GM12878 (cell line): ENCODE measurements at regions not wholly inside any gene's neighbourhood (a gene's known extent, or its start where the extent isn't known, plus 50 kb on each side); places are given as distances from the start of the nearest gene placed in this dataset.

Experiments
- ATAC-seq: fragments of 200-7000 bp; cut with Tn5 transposase; 3 replicates; pipeline ENCODE4 v1.9.1; 2020; ENCODE audit warnings: mild to moderate bottlenecking, moderate library complexity
- BruUV-seq: library from RNA; stranded (reverse); fragments of 400-500 nt; replicated peaks from 2 replicates; lab custom pipeline; 2021; lab: Mats Ljungman, UMichigan
- CTCF ChIA-PET: fragments of 300-600 bp; sonication (Branson Sonifier 250); formaldehyde crosslinking; extraction: SDS; loops from one replicate; lab custom pipeline; 2021; ENCODE audit warnings: inconsistent platforms; lab: Yijun Ruan, JAX
- POLR2A ChIA-PET: fragments of 350-600 bp; formaldehyde crosslinking; extraction: SDS; loops from one replicate; lab custom pipeline; 2021; ENCODE audit warnings: inconsistent platforms; lab: Charles Lee
- RAD21 ChIA-PET: fragments of 300-600 bp; sonication (Branson Sonifier 250); formaldehyde crosslinking; loops from one replicate; lab custom pipeline; 2023; ENCODE audit warnings: antibody characterized with exemption; ENCODE audit not compliant: unreplicated experiment; lab: Charles Lee
- SMC1A ChIA-PET: fragments of 300-600 bp; sonication (Branson Sonifier 250); formaldehyde crosslinking; loops from one replicate; lab custom pipeline; 2023; ENCODE audit not compliant: unreplicated experiment, uncharacterized antibody; lab: Charles Lee
- DNase-seq: peaks from one replicate; pipeline ENCODE4 v3.0.0-alpha.2; 2011; ENCODE audit warnings: low read depth, low spot score
- FAIRE-seq: peaks from 3 replicates; lab custom pipeline; 2011; peaks lifted over from hg19 to GRCh38; lab: Jason Lieb, UNC
- H2AFZ ChIP-seq: 2 replicates; pipeline ENCODE4 v1.6.0; 2011; ENCODE audit warnings: low read depth, low read length, control low read depth; ENCODE audit not compliant: control insufficient read depth
- H3K27ac ChIP-seq: 2 replicates; pipeline ENCODE4 v1.5.1; 2011; ENCODE audit warnings: control low read depth; ENCODE audit not compliant: control insufficient read depth, insufficient read depth
- H3K27me3 ChIP-seq, 2 experiments: replicated peaks in 1 of 2; 2 replicates each; pipeline versions ENCODE4 v1.6.0 to v1.6.1; 2011; ENCODE audit warnings: low read length in 1 of 2; ENCODE audit not compliant: control insufficient read depth in 2 of 2, insufficient read depth in 2 of 2
- H3K36me3 ChIP-seq, 2 experiments: 2 replicates each; pipeline ENCODE4 v1.5.1; 2011; ENCODE audit warnings: low read length in 1 of 2; ENCODE audit not compliant: control insufficient read depth in 2 of 2, insufficient read depth in 2 of 2
- H3K4me1 ChIP-seq: 2 replicates; pipeline ENCODE4 v1.6.1; 2011; ENCODE audit warnings: mild to moderate bottlenecking, low read length, moderate library complexity, mixed read lengths; ENCODE audit not compliant: control insufficient read depth, insufficient read depth
- H3K4me2 ChIP-seq: 2 replicates; pipeline ENCODE4 v1.6.0; 2011; ENCODE audit warnings: control low read depth; ENCODE audit not compliant: control insufficient read depth, insufficient read depth
- H3K4me3 ChIP-seq: fragments of 200-600 bp; sonication (generic); 2 replicates; pipeline ENCODE4 v1.5.1; 2016
- H3K79me2 ChIP-seq: 2 replicates; pipeline ENCODE4 v1.6.0; 2011; ENCODE audit warnings: low read length; ENCODE audit not compliant: control insufficient read depth, insufficient read depth
- H3K9ac ChIP-seq: 2 replicates; pipeline ENCODE4 v1.8.0; 2011; ENCODE audit warnings: low read length, control low read depth, mixed read lengths; ENCODE audit not compliant: control insufficient read depth, insufficient read depth
- H3K9me3 ChIP-seq: replicated peaks from 3 replicates; pipeline ENCODE4 v1.5.1; 2011; ENCODE audit warnings: mild to moderate bottlenecking, low read length; ENCODE audit not compliant: control insufficient read depth, insufficient read depth
- H4K20me1 ChIP-seq: 2 replicates; pipeline ENCODE4 v1.6.0; 2011; ENCODE audit not compliant: control insufficient read depth, insufficient read depth
- ATF3 ChIP-seq: IDR thresholded peaks from 2 replicates; pipeline ENCODE4 v1.6.1; 2011; ENCODE audit warnings: low read depth, mild to moderate bottlenecking, low read length, moderate library complexity, borderline replicate concordance; ENCODE audit errors: extremely low read depth
- ELK1 ChIP-seq: IDR thresholded peaks from 2 replicates; pipeline ENCODE4 v1.6.1; 2012; ENCODE audit warnings: low read depth, low read length, improper control_type of control experiment
- HDAC6 ChIP-seq: fragments of 200-600 bp; sonication (generic); IDR thresholded peaks from one replicate; pipeline ENCODE4 v1.8.0; 2017; ENCODE audit warnings: antibody characterized with exemption; ENCODE audit not compliant: unreplicated experiment
- IRF3 ChIP-seq: fragments of 450-650 bp; IDR thresholded peaks from 2 replicates; pipeline ENCODE4 v1.6.1; 2014; ENCODE audit warnings: mild to moderate bottlenecking
- MYB ChIP-seq: fragments of 150-350 bp; IDR thresholded peaks from 2 replicates; pipeline ENCODE4 v1.6.1; 2014; ENCODE audit warnings: mild to moderate bottlenecking, low read depth, low read length, borderline replicate concordance
- MYC ChIP-seq: IDR thresholded peaks from 2 replicates; pipeline ENCODE4 v1.6.1; 2011; ENCODE audit warnings: mild to moderate bottlenecking, low read length, moderate library complexity, inconsistent platforms; ENCODE audit not compliant: insufficient read depth, insufficient replicate concordance, insufficient read length, severe bottlenecking
- NFYA ChIP-seq: IDR thresholded peaks from 2 replicates; pipeline ENCODE4 v1.6.1; 2011; ENCODE audit warnings: low read depth, mild to moderate bottlenecking, low read length, improper control_type of control experiment, borderline replicate concordance
- PML ChIP-seq: IDR thresholded peaks from 2 replicates; pipeline ENCODE4 v1.6.1; 2012; ENCODE audit warnings: low read length, inconsistent platforms
- SIN3A ChIP-seq: IDR thresholded peaks from 2 replicates; pipeline ENCODE4 v1.6.1; 2012; ENCODE audit warnings: low read depth, low read length, improper control_type of control experiment
- SIX5 ChIP-seq: IDR thresholded peaks from 2 replicates; pipeline ENCODE4 v1.6.1; 2011; ENCODE audit warnings: mild to moderate bottlenecking, low read depth, low read length, moderate library complexity; ENCODE audit not compliant: severe bottlenecking
- STAT3 ChIP-seq: IDR thresholded peaks from 2 replicates; pipeline ENCODE4 v1.6.1; 2011; ENCODE audit warnings: low read depth, low read length, improper control_type of control experiment
- ZNF24 ChIP-seq: fragments of 450-650 bp; IDR thresholded peaks from 2 replicates; pipeline ENCODE4 v1.6.1; 2017; ENCODE audit warnings: antibody characterized with exemption, mild to moderate bottlenecking
- WGBS: methylation state at CpG from one replicate; pipeline ENCODE4 v1.1.6; 2016; ENCODE audit warnings: low lambda C conversion rate; ENCODE audit not compliant: insufficient replicate concordance, insufficient coverage; ENCODE audit errors: missing lambda C conversion rate; 5-methylcytosine and 5-hydroxymethylcytosine counted together
- in situ Hi-C: fragments of 300-500 bp; cut with MboI; formaldehyde crosslinking; loops from 9 replicates; pipeline ENCODE4 v1.14.3; 2018; ENCODE audit warnings: mixed read lengths
- intact Hi-C: fragments of 100-400 bp; cut with micrococcal nuclease; formaldehyde crosslinking; loops from one replicate; pipeline ENCODE4 v1.14.2; 2022; ENCODE audit not compliant: unreplicated experiment

GRCh38 chr7:155168597-155169480 is 98.7 kb downstream of the HTR5A start:
- no peak for TF ChIP-seq SIX5
- H3K4me3 ChIP-seq: no peak overlapping the region
- intact Hi-C loops (no loop called here), in situ Hi-C loops (no loop called here)
- 41% methylated on average over 14 of the region's 14 CpGs for WGBS
- no peaks in the 10 kb centered on the region for H4K20me1 ChIP-seq
- H3K9me3 ChIP-seq: no peaks in the 10 kb centered on the region
- CTCF ChIA-PET: no interaction called here
- no peaks in the 10 kb centered on the region for H3K4me1 ChIP-seq
- RAD21 ChIA-PET: no interaction called here
- H3K79me2 ChIP-seq: no peaks in the 10 kb centered on the region
- H3K9ac ChIP-seq: no peak overlapping the region
- BruUV-seq: no TSS peak
- H3K36me3 ChIP-seq: no peaks in the 10 kb centered on the region
- no peak for DNase-seq
- FAIRE-seq: no peak
- H3K4me2 ChIP-seq: no peak overlapping the region
- peaks cover 0 to 2% of the 10 kb centered on the region in 2 experiments; a peak in 1 of 4 replicates for H3K27me3 ChIP-seq
- H2AFZ ChIP-seq: no peak overlapping the region
- ATAC-seq: no peak
- SMC1A ChIA-PET: no interaction called here
- H3K27ac ChIP-seq: no peak overlapping the region
- POLR2A ChIA-PET: no interaction called here

GRCh38 chr7:155169498-155170065 is 99.5 kb downstream of the HTR5A start:
- no peaks in the 10 kb centered on the region for H3K4me1 ChIP-seq
- H3K4me3 ChIP-seq: no peak overlapping the region
- ATAC-seq (no peak), FAIRE-seq (no peak), DNase-seq (no peak)
- H3K79me2 ChIP-seq: no peaks in the 10 kb centered on the region
- H3K27ac ChIP-seq: no peak overlapping the region
- H3K4me2 ChIP-seq: no peak overlapping the region
- no peaks in the 10 kb centered on the region for H3K36me3 ChIP-seq
- no peak for TF ChIP-seq ATF3
- TF ChIP-seq IRF3: no peak
- no peak for TF ChIP-seq ZNF24
- no peak for TF ChIP-seq MYC
- TF ChIP-seq NFYA: no peak
- no peak for TF ChIP-seq PML
- TF ChIP-seq SIN3A: no peak
- no peak for TF ChIP-seq ELK1
- TF ChIP-seq STAT3: no peak
- no peak for TF ChIP-seq MYB
- TF ChIP-seq HDAC6: no peak
- WGBS: 39% methylated on average over 13 of the region's 13 CpGs
- in situ Hi-C loops (no loop called here), intact Hi-C loops (no loop called here)
- H3K27me3 ChIP-seq: peaks cover 0 to 2% of the 10 kb centered on the region in 2 experiments; a peak in 1 of 4 replicates
- H3K9ac ChIP-seq: no peak overlapping the region
- H4K20me1 ChIP-seq: no peaks in the 10 kb centered on the region
- RAD21 ChIA-PET: no interaction called here
- CTCF ChIA-PET: no interaction called here
- POLR2A ChIA-PET: no interaction called here
- no TSS peak for BruUV-seq
- no peak overlapping the region for H2AFZ ChIP-seq
- H3K9me3 ChIP-seq: no peaks in the 10 kb centered on the region
- SMC1A ChIA-PET: no interaction called here
